ENCODE measurements at regions not wholly inside any gene's neighbourhood (a gene's known extent, or its start where the extent isn't known, plus 50 kb on each side); places are given as distances from the start of the nearest gene placed in this dataset.

DNA sequence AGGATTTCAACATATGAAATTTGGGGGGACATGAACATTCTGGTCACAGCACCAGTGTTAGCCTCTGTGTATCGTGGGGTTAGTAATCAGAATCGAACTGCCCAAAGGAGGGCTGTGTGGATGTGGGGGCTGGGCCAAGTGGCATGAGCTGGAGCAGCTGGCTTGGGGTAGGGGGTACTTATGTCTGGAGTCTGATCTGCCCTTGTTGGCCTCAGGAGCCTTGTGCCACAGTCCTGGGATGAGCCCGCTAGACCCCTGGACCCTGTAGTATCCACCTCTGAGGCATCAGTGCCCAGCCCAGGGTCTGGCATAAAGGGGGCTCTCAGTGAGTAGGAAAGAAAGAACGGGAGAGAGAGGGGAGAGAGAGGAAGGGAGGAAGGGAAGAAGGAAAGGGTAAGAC is 67.3 kb downstream of the LRRC32 start:
- no peaks in the 10 kb centered on the region for H3K79me2 ChIP-seq (ENCODE audit: low read length)
- no peaks in the 10 kb centered on the region for H3K9me3 ChIP-seq (ENCODE audit: insufficient read depth, low read length)
- no peaks in the 10 kb centered on the region for H3K36me3 ChIP-seq (replicated peaks; ENCODE audit: low read depth, low read length)
- peaks cover 24% of the 10 kb centered on the region for H3K4me1 ChIP-seq (ENCODE audit: low read length)
- no peak overlapping the region for H3K9ac ChIP-seq (ENCODE audit: low read length)
- no peaks in the 10 kb centered on the region for H4K20me1 ChIP-seq (ENCODE audit: insufficient read depth, low read length)
- no peak overlapping the region for H3K4me2 ChIP-seq (ENCODE audit: low read length)
- no peak overlapping the region for H3K27ac ChIP-seq (ENCODE audit: low read length)
- H3K4me3 ChIP-seq (ENCODE audit: low read length) = no peak overlapping the region
- H2AFZ ChIP-seq (ENCODE audit: low read depth, low read length) = no peak overlapping the region
- TF ChIP-seq, protein P1, sequence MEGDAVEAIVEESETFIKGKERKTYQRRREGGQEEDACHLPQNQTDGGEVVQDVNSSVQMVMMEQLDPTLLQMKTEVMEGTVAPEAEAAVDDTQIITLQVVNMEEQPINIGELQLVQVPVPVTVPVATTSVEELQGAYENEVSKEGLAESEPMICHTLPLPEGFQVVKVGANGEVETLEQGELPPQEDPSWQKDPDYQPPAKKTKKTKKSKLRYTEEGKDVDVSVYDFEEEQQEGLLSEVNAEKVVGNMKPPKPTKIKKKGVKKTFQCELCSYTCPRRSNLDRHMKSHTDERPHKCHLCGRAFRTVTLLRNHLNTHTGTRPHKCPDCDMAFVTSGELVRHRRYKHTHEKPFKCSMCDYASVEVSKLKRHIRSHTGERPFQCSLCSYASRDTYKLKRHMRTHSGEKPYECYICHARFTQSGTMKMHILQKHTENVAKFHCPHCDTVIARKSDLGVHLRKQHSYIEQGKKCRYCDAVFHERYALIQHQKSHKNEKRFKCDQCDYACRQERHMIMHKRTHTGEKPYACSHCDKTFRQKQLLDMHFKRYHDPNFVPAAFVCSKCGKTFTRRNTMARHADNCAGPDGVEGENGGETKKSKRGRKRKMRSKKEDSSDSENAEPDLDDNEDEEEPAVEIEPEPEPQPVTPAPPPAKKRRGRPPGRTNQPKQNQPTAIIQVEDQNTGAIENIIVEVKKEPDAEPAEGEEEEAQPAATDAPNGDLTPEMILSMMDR (IDR thresholded peaks at IDR 0.05; ENCODE audit: low read depth, low read length) = no peak
- TF ChIP-seq EZH2phosphoT487 (IDR thresholded peaks at IDR 0.05; ENCODE audit: low read depth) = no peak
- peaks cover 18% of the 10 kb centered on the region for H3K27me3 ChIP-seq (ENCODE audit: low read depth, low read length)
